ENCODE measurements at regions not wholly inside any gene's neighbourhood (a gene's known extent, or its start where the extent isn't known, plus 50 kb on each side); places are given as distances from the start of the nearest gene placed in this dataset.

DNA sequence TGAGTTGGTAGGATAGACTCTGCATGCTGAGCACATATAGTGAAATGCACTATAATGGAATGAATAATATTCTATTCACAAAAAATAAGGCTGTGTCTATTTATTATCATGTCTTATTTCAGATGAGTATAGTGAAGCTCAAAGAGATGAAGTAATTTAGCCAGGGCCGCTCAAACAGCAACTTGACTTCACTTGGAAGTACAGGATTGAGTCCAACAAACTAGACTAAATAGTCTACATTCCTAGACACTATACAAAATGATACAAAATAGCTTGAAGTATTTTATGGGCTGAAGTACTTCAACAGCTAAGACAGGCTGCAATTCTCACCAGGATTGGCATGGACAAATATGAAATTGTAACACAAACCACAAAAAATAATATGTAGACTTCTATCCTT is 144.5 kb upstream of the DST start:
- TF ChIP-seq, protein P1, sequence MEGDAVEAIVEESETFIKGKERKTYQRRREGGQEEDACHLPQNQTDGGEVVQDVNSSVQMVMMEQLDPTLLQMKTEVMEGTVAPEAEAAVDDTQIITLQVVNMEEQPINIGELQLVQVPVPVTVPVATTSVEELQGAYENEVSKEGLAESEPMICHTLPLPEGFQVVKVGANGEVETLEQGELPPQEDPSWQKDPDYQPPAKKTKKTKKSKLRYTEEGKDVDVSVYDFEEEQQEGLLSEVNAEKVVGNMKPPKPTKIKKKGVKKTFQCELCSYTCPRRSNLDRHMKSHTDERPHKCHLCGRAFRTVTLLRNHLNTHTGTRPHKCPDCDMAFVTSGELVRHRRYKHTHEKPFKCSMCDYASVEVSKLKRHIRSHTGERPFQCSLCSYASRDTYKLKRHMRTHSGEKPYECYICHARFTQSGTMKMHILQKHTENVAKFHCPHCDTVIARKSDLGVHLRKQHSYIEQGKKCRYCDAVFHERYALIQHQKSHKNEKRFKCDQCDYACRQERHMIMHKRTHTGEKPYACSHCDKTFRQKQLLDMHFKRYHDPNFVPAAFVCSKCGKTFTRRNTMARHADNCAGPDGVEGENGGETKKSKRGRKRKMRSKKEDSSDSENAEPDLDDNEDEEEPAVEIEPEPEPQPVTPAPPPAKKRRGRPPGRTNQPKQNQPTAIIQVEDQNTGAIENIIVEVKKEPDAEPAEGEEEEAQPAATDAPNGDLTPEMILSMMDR (IDR thresholded peaks at IDR 0.05), result no peak
- TF ChIP-seq POLR2A (IDR thresholded peaks at IDR 0.05; ENCODE audit: low read depth) (no peak), POLR2AphosphoS5 (IDR thresholded peaks at IDR 0.05) (no peak)
